ACC112 (cell line): ENCODE measurements at regions not wholly inside any gene's neighbourhood (a gene's known extent, or its start where the extent isn't known, plus 50 kb on each side); places are given as distances from the start of the nearest gene placed in this dataset.
"Not testable (repeated sequence)": the region's sequence is repeated elsewhere in the genome, so short reads cannot be mapped to it uniquely, and the experiment has no call there.

ENCODE experiments used
- H2AFZ ChIP-seq: fragments of 200-600 bp; sonication (generic); one replicate; pipeline ENCODE4 v1.6.0; 2017; ENCODE audit warnings: antibody characterized with exemption, low read length; ENCODE audit not compliant: unreplicated experiment
- H3K27ac ChIP-seq: fragments of 200-600 bp; sonication (generic); 2 replicates; pipeline ENCODE4 v1.5.1; 2014; ENCODE audit warnings: low read depth, mild to moderate bottlenecking, antibody characterized with exemption, low read length, moderate library complexity
- H3K27me3 ChIP-seq: fragments of 200-600 bp; sonication (generic); 2 replicates; pipeline ENCODE4 v1.6.1; 2014; ENCODE audit warnings: mild to moderate bottlenecking, antibody characterized with exemption, low read length, moderate library complexity, mixed read lengths; ENCODE audit not compliant: insufficient read depth
- H3K36me3 ChIP-seq: fragments of 200-600 bp; sonication (generic); 2 replicates; pipeline ENCODE4 v1.6.1; 2016; ENCODE audit warnings: mild to moderate bottlenecking, antibody characterized with exemption, low read length, moderate library complexity, mixed read lengths; ENCODE audit not compliant: insufficient read depth
- H3K4me1 ChIP-seq: fragments of 200-600 bp; sonication (generic); one replicate; pipeline ENCODE4 v1.6.1; 2016; ENCODE audit warnings: low read length, mixed read lengths; ENCODE audit not compliant: insufficient read depth, unreplicated experiment, control insufficient read depth
- H3K4me3 ChIP-seq: fragments of 200-600 bp; sonication (generic); 2 replicates; pipeline ENCODE4 v1.5.1; 2014; ENCODE audit warnings: mild to moderate bottlenecking, low read depth, low read length
- H3K79me2 ChIP-seq: fragments of 200-600 bp; sonication (generic); one replicate; pipeline ENCODE4 v1.6.0; 2016; ENCODE audit warnings: low read length; ENCODE audit not compliant: control insufficient read depth, unreplicated experiment, insufficient read depth

GRCh38 chrX:9377216-9377615 lies 87.6 kb upstream of the TBL1X start:
- H2AFZ ChIP-seq, H3K79me2 ChIP-seq, H3K27ac ChIP-seq, H3K27me3 ChIP-seq, H3K4me3 ChIP-seq, H3K36me3 ChIP-seq: not testable (repeated sequence)
- peaks cover 18% of the 10 kb centered on the region for H3K4me1 ChIP-seq

GRCh38 chrX:9378980-9379696 lies 85.7 kb upstream of the TBL1X start:
- no peak overlapping the region for H3K27ac ChIP-seq

GRCh38 chrX:9379697-9380551 lies 84.9 kb upstream of the TBL1X start:
- no peak overlapping the region for H3K27ac ChIP-seq
- H3K79me2 ChIP-seq = no peaks in the 10 kb centered on the region
- no peaks in the 10 kb centered on the region for H3K36me3 ChIP-seq
- H3K4me1 ChIP-seq = peaks cover 18% of the 10 kb centered on the region
- H3K4me3 ChIP-seq = no peak overlapping the region
- no peak overlapping the region for H2AFZ ChIP-seq
- H3K27me3 ChIP-seq = no peaks in the 10 kb centered on the region

More at GRCh38 chrX:9378980-9379696, 85.7 kb upstream of the TBL1X start:
- Histone ChIP-seq H3K4me3 (no peak overlapping the region), H3K79me2 (no peaks in the 10 kb centered on the region), H3K36me3 (no peaks in the 10 kb centered on the region), H3K4me1 (peaks cover 18% of the 10 kb centered on the region), H3K27me3 (no peaks in the 10 kb centered on the region), H2AFZ (no peak overlapping the region)

DNA sequence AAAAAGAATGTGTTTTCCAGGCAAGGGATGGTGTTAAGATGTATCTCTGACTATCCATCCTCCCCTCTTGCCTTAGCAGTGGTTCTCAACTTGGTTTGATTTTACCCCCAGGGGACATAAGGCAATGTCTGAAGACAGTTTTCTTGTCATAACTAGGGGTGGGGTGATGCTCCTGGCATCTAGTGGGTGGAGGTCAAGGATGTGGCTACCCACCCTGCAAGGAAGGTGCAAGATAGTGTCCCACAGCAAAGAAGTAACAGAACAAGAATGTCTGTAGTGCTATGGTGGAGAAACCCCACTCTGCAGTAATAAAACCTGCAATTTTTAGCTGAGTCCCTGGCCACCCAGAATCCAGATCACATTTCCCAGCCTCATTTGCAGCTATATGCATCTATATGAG lies 81.2 kb upstream of the TBL1X start:
- no peaks in the 10 kb centered on the region for H3K36me3 ChIP-seq
- H3K4me3 ChIP-seq = no peak overlapping the region
- H3K4me1 ChIP-seq = peaks cover 18% of the 10 kb centered on the region
- H3K27ac ChIP-seq = no peak overlapping the region
- no peaks in the 10 kb centered on the region for H3K79me2 ChIP-seq
- H2AFZ ChIP-seq = no peak overlapping the region
- 0 out of 2 replicates have a peak, but pooled peaks cover 4% of the 10 kb centered on the region for H3K27me3 ChIP-seq

DNA sequence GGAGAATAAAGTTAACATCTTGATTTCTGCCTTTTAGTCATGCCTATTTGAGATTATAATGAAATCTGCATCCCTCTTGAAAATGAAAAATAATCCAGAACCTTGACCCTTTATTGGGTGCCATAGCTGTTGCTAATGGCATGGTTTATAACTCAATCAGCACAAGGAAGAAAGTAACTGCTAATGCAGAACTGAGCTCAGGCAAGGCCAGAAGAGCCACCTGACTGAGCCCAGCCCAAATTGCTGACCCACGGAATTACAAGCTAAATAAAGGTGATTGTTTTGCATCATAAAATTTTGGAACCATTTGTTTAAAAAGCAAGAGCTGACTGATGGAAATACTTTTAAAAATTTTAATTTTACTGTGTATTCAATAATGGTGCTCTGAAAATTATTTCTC lies 76.4 kb upstream of the TBL1X start:
- Histone ChIP-seq H3K79me2 (no peaks in the 10 kb centered on the region), H3K27ac (no peak overlapping the region), H3K27me3 (0 out of 2 replicates have a peak, but pooled peaks cover 4% of the 10 kb centered on the region), H2AFZ (no peak overlapping the region), H3K4me3 (no peak overlapping the region), H3K36me3 (no peaks in the 10 kb centered on the region), H3K4me1 (no peaks in the 10 kb centered on the region)

DNA sequence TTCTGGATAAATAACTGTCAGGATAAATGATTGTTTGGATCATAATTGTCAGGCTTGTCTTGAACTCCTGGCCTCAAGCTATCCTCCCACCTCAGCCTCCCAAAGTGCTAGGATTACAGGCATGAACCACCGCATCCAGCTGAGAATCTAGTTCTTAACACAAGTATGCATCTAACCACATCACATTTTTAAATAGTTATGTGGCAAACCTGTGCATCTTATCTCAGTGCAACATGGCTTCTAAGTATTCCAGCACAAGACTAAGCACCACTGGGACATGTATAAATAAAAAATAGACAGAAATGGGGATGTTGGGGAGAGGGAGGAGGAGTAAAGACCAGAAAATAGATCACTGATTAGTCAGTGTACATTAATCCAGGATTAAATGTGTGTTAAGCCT lies 74.7 kb upstream of the TBL1X start:
- no peak overlapping the region for H3K4me3 ChIP-seq
- no peak overlapping the region for H3K27ac ChIP-seq
- H3K79me2 ChIP-seq = no peaks in the 10 kb centered on the region
- H2AFZ ChIP-seq = no peak overlapping the region
- H3K4me1 ChIP-seq = no peaks in the 10 kb centered on the region
- no peaks in the 10 kb centered on the region for H3K36me3 ChIP-seq
- H3K27me3 ChIP-seq = 0 out of 2 replicates have a peak, but pooled peaks cover 4% of the 10 kb centered on the region

DNA sequence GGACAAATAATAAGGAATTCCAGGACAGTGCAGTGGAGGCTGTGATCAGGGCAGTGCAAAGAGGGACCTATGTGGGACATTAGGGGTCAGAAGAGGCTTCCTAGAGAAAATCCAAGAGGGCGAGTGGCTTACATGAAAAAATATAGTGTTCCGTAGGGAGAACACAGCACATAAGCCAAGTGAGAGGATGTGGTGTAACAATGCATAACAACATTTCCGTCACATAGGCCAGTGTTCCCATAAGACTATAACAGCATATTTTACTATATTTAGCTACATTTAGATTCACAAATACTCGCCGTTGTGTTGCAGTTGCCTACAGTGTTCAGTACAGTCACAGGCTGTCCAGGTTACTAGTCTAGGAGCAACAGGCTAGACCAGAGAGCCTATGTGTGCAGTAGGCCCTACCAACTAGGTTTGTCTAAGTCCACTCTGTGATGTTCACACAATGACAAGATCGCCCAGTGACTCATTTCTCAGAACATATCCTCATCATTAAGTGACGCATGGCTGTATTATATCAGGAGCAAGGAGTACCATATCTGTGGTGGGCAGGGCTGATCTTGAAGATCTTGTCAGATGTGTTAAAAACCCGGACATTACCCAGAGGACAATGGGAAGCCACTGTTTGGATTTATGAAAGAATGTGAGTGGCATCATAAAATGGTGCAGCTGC lies 74.0 kb upstream of the TBL1X start:
- Histone ChIP-seq H2AFZ (no peak overlapping the region), H3K4me3 (no peak overlapping the region), H3K36me3 (no peaks in the 10 kb centered on the region), H3K4me1 (no peaks in the 10 kb centered on the region), H3K27ac (no peak overlapping the region), H3K79me2 (no peaks in the 10 kb centered on the region), H3K27me3 (0 out of 2 replicates have a peak, but pooled peaks cover 4% of the 10 kb centered on the region)

DNA sequence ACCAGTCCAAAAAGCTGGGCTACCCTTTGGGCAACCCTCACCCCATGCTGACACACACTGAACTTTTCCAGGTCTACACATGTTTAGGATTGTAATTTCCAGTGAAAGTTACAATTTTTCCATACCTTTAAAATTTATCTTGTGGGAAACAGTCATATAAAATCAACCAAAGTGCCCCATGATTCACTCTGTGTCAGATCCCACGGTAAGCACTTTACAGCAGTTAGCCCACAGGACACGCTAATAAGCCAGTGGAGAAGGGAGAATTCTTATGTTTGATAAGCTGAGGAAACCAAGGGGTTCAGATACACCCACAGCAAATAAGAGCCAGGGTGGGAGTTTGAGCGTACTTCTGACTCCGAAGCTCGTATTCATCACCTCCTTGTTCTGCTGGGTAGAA lies 72.4 kb upstream of the TBL1X start:
- Histone ChIP-seq H3K79me2 (no peaks in the 10 kb centered on the region), H2AFZ (no peak overlapping the region), H3K4me3 (no peak overlapping the region), H3K4me1 (peaks cover 4% of the 10 kb centered on the region), H3K36me3 (no peaks in the 10 kb centered on the region), H3K27me3 (no peaks in the 10 kb centered on the region), H3K27ac (no peak overlapping the region)

- no peak overlapping the region for H3K4me3 ChIP-seq
- no peaks in the 10 kb centered on the region for H3K36me3 ChIP-seq
- no peaks in the 10 kb centered on the region for H3K79me2 ChIP-seq
- H3K27me3 ChIP-seq = no peaks in the 10 kb centered on the region
- no peak overlapping the region for H2AFZ ChIP-seq
- no peak overlapping the region for H3K27ac ChIP-seq
- peaks cover 4% of the 10 kb centered on the region for H3K4me1 ChIP-seq
Measured at GRCh38 chrX:9393571-9393970, 71.3 kb upstream of the TBL1X start.

DNA sequence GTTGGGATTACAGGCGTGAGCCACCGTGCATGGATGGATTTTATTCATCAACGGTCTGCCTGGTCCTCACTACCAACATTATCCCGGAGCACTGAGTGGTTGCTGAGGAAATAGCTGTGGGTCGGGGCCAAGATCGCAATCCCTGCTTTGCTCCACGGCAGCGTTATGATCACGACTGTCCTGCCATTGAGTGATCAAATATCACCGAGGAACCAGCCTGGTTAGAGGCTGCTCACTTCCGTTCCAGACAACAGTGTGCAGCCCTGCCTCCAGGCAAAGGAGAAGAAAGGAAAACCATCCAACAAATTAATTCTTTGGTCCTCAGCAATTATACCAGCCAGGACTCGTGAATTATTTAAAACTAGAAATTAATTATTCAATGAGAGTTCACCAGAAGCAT lies 70.6 kb upstream of the TBL1X start:
- H3K27ac ChIP-seq = no peak overlapping the region
- H3K4me1 ChIP-seq = peaks cover 4% of the 10 kb centered on the region
- H3K36me3 ChIP-seq = no peaks in the 10 kb centered on the region
- no peaks in the 10 kb centered on the region for H3K79me2 ChIP-seq
- no peak overlapping the region for H3K4me3 ChIP-seq
- no peaks in the 10 kb centered on the region for H3K27me3 ChIP-seq
- H2AFZ ChIP-seq = no peak overlapping the region
